Fibroblast of skin of scalp (primary cell): ENCODE measurements at regions not wholly inside any gene's neighbourhood (a gene's known extent, or its start where the extent isn't known, plus 50 kb on each side); places are given as distances from the start of the nearest gene placed in this dataset.
A peak's percentile ranks its signal among the peaks of the same experiment; 100 is the strongest.
"Not testable (repeated sequence)": the region's sequence is repeated elsewhere in the genome, so short reads cannot be mapped to it uniquely, and the experiment has no call there.

Experiments used
- DNase-seq: peaks from one replicate; pipeline ENCODE4 v3.0.0-alpha.2; 2013

- DNase-seq: no peak
These were observed 285.6 kb upstream of the SGK1 start for GRCh38 chr6:134603561-134603960.

- no peak for DNase-seq
These were observed 284.2 kb upstream of the SGK1 start for GRCh38 chr6:134602123-134602522.

GRCh38 chr6:134600671-134601070 lies 282.8 kb upstream of the SGK1 start:
- no peak for DNase-seq

GRCh38 chr6:134599079-134599478 lies 281.2 kb upstream of the SGK1 start:
- no peak for DNase-seq

GRCh38 chr6:134596191-134596590 lies 278.3 kb upstream of the SGK1 start:
- DNase-seq: no peak

- no peak for DNase-seq
These were observed 277.0 kb upstream of the SGK1 start for GRCh38 chr6:134594881-134595280.

- DNase-seq: no peak
These were observed 276.0 kb upstream of the SGK1 start for GRCh38 chr6:134593887-134594286.

GRCh38 chr6:134593442-134593841 lies 275.5 kb upstream of the SGK1 start:
- no peak for DNase-seq

- DNase-seq: no peak
These were observed 275.1 kb upstream of the SGK1 start for GRCh38 chr6:134593024-134593423.

- peak; percentile 51 for DNase-seq
These were observed 272.5 kb upstream of the SGK1 start for GRCh38 chr6:134590449-134590848.

GRCh38 chr6:134590004-134590403 lies 272.1 kb upstream of the SGK1 start:
- no peak for DNase-seq

- peak; percentile 98 for DNase-seq
These were observed 271.6 kb upstream of the SGK1 start for GRCh38 chr6:134589512-134589911.

- no peak for DNase-seq
These were observed 270.4 kb upstream of the SGK1 start for GRCh38 chr6:134588267-134588666.

GRCh38 chr6:134585517-134585873 lies 267.6 kb upstream of the SGK1 start:
- DNase-seq: peak; percentile 4

- DNase-seq: peak; percentile 6
These were observed 267.1 kb upstream of the SGK1 start for GRCh38 chr6:134584847-134585516.

GRCh38 chr6:134577998-134578397 lies 260.1 kb upstream of the SGK1 start:
- DNase-seq: no peak

GRCh38 chr6:134575221-134575620 lies 257.3 kb upstream of the SGK1 start:
- no peak for DNase-seq

GRCh38 chr6:134574491-134574890 lies 256.6 kb upstream of the SGK1 start:
- DNase-seq: no peak

GRCh38 chr6:134569996-134570395 lies 252.1 kb upstream of the SGK1 start:
- not testable (repeated sequence) for DNase-seq

GRCh38 chr6:134564705-134565104 lies 246.8 kb upstream of the SGK1 start:
- DNase-seq: no peak

GRCh38 chr6:134560019-134560418 lies 242.1 kb upstream of the SGK1 start:
- no peak for DNase-seq

- DNase-seq: no peak
These were observed 239.6 kb upstream of the SGK1 start for GRCh38 chr6:134557509-134557908.

- DNase-seq: no peak
These were observed 237.8 kb upstream of the SGK1 start for GRCh38 chr6:134555672-134556071.

- peak; percentile 47 for DNase-seq
These were observed 236.0 kb upstream of the SGK1 start for GRCh38 chr6:134553936-134554335.
